Colonic mucosa (tissue), 4 donors: ENCODE measurements at regions not wholly inside any gene's neighbourhood (a gene's known extent, or its start where the extent isn't known, plus 50 kb on each side); places are given as distances from the start of the nearest gene placed in this dataset.

Source experiments
- DNase-seq: peaks from one replicate; pipeline ENCODE4 v3.0.0-alpha.2; 2020
- H3K27ac ChIP-seq: fragments of 200-600 bp; one replicate; pipeline ENCODE4 v1.8.0; 2021
- H3K27me3 ChIP-seq: fragments of 200-600 bp; one replicate; pipeline ENCODE4 v1.8.0; 2021
- H3K36me3 ChIP-seq: fragments of 200-600 bp; one replicate; pipeline ENCODE4 v1.8.0; 2021
- H3K4me1 ChIP-seq: fragments of 200-600 bp; one replicate; pipeline ENCODE4 v1.8.0; 2021; ENCODE audit warnings: mild to moderate bottlenecking
- H3K4me3 ChIP-seq: fragments of 200-600 bp; one replicate; pipeline ENCODE4 v1.8.0; 2021
- H3K9ac ChIP-seq, 2 donors: one replicate each; pipeline ENCODE4 v1.7.0; 2013; ENCODE audit warnings: control low read depth in 2 of 2, low read depth in 2 of 2, low read length in 2 of 2
- H3K9me3 ChIP-seq: fragments of 200-600 bp; one replicate; pipeline ENCODE4 v1.8.0; 2021
- CTCF ChIP-seq: fragments of 200-600 bp; IDR thresholded peaks from one replicate; pipeline ENCODE4 v1.8.0; 2022; ENCODE audit warnings: antibody characterized with exemption, mild to moderate bottlenecking
- intact Hi-C: fragments of 100-400 bp; cut with DNase I; formaldehyde crosslinking; loops from one replicate; pipeline ENCODE4 v1.14.1; 2022
- donor health status: healthy.
- donor health status: DM: no; HTN: no; CAD: no.
- donor health status: DM: no; HTN: no; CAD: no.

GRCh38 chr3:30350901-30351300 is 255.5 kb upstream of the TGFBR2 start:
- no peaks in the 10 kb centered on the region for H3K27me3 ChIP-seq
- DNase-seq, result no peak
- H3K27ac ChIP-seq, result no peak overlapping the region
- peaks cover 3% of the 10 kb centered on the region for H3K4me1 ChIP-seq
- H3K9me3 ChIP-seq, result no peaks in the 10 kb centered on the region
- H3K36me3 ChIP-seq, result no peaks in the 10 kb centered on the region
- H3K4me3 ChIP-seq, result no peak overlapping the region
- TF ChIP-seq CTCF, result no peak
- H3K9ac ChIP-seq, result no peak overlapping the region
- intact Hi-C loops, result no loop called here

- Histone ChIP-seq H3K4me1 (peaks cover 3% of the 10 kb centered on the region), H3K4me3 (no peak overlapping the region), H3K9me3 (no peaks in the 10 kb centered on the region), H3K27ac (no peak overlapping the region), H3K27me3 (no peaks in the 10 kb centered on the region), H3K36me3 (no peaks in the 10 kb centered on the region), H3K9ac (no peak overlapping the region)
- TF ChIP-seq CTCF, result no peak
- DNase-seq, result no peak
- intact Hi-C loops, result no loop called here
Observed at GRCh38 chr3:30352410-30353318, 253.7 kb upstream of the TGFBR2 start.

GRCh38 chr3:30353711-30354467 is 252.5 kb upstream of the TGFBR2 start:
- intact Hi-C loops, result no loop called here
- Histone ChIP-seq H3K9me3 (no peaks in the 10 kb centered on the region), H3K27ac (no peak overlapping the region), H3K9ac (no peak overlapping the region), H3K27me3 (no peaks in the 10 kb centered on the region), H3K4me3 (no peak overlapping the region), H3K36me3 (no peaks in the 10 kb centered on the region), H3K4me1 (peaks cover 3% of the 10 kb centered on the region)
- TF ChIP-seq CTCF, result no peak
- no peak for DNase-seq

GRCh38 chr3:30354513-30354912 is 251.9 kb upstream of the TGFBR2 start:
- intact Hi-C loops, result no loop called here
- no peak overlapping the region for H3K27ac ChIP-seq
- H3K36me3 ChIP-seq, result no peaks in the 10 kb centered on the region
- H3K4me3 ChIP-seq, result no peak overlapping the region
- no peaks in the 10 kb centered on the region for H3K9me3 ChIP-seq
- no peak for TF ChIP-seq CTCF
- no peak overlapping the region for H3K9ac ChIP-seq
- H3K4me1 ChIP-seq, result peaks cover 3% of the 10 kb centered on the region
- DNase-seq, result no peak
- no peaks in the 10 kb centered on the region for H3K27me3 ChIP-seq

- TF ChIP-seq CTCF, result no peak
- intact Hi-C loops, result no loop called here
- H3K4me1 ChIP-seq, result peaks cover 3% of the 10 kb centered on the region
- no peak overlapping the region for H3K4me3 ChIP-seq
- H3K9ac ChIP-seq, result no peak overlapping the region
- DNase-seq, result no peak
- H3K27ac ChIP-seq, result no peak overlapping the region
- H3K27me3 ChIP-seq, result no peaks in the 10 kb centered on the region
- H3K9me3 ChIP-seq, result no peaks in the 10 kb centered on the region
- H3K36me3 ChIP-seq, result no peaks in the 10 kb centered on the region
Observed at GRCh38 chr3:30354972-30355371, 251.4 kb upstream of the TGFBR2 start.
